NCI-H1105 treated with DMSO at 0.1 percent for 48 hours (cell line): ENCODE measurements at regions not wholly inside any gene's neighbourhood (a gene's known extent, or its start where the extent isn't known, plus 50 kb on each side); places are given as distances from the start of the nearest gene placed in this dataset.
A peak's percentile ranks its signal among the peaks of the same experiment; 100 is the strongest.
"Not testable (repeated sequence)": the region's sequence is repeated elsewhere in the genome, so short reads cannot be mapped to it uniquely, and the experiment has no call there.

Experiments
- DNase-seq: peaks from one replicate; lab custom pipeline; 2025; lab: John Stamatoyannopoulos, UW

- DNase-seq, result no peak
These were observed 331.9 kb upstream of the RGS6 start for GRCh38 chr14:71600309-71600708.

- DNase-seq, result no peak
These were observed 329.7 kb upstream of the RGS6 start for GRCh38 chr14:71602524-71602923.

DNA sequence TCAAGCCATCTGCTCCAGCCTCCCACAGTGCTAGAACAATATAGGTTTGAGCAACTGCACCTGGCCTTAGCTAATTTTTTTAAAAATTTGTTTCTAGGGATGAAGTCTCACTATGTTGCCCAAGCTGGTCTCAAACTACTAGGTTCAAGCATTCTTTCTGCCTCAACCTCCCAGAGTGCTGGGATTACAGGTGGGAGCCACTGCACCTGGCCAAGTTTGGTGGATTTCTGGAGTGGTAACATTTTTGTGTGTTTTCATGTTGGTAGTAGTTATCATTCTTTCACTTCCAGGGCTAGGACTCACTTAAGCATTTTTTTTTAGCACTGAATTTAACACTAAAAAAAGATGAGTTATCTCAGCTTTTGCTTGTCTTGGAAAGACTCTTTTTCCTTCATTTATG is 328.0 kb upstream of the RGS6 start:
- DNase-seq, result no peak

DNA sequence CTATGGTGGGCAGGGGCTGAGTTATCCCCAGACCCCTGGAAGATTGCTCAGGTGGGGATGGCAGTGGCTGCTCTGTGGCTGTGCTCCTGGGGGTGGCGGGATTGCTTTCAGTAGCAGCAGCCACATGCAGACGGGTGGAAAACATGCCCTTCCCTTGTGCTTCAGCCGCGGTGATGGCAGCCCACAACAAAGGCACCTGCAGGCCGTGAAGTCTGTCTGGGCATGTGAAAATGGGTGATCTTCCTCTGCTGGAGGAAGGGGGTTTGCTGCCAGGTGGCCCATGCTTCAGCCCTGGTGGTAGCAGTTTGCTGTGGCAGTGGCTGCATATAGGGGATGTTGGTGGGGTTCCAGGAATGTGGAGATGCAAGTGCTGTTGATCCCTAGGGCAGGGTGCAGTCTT is 326.2 kb upstream of the RGS6 start:
- no peak for DNase-seq

DNA sequence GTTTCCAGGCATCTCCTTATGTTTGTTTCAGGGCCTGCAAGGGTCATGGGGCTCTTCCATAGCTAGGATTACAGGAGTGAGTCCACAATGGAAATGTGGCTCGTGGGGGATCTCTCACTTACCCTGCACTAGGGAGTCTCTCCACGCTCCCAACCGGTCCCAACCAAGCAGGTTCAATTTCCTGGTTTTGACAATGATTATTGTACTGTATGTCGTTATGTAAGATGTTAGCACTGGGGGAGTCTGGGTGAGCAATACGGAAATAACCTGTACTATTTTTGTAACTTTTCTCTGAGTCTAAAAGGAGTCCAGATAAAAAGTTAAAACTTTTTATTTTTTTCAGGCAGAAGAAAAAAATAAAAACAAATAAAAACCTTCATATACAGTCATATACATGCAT is 325.7 kb upstream of the RGS6 start:
- no peak for DNase-seq

DNA sequence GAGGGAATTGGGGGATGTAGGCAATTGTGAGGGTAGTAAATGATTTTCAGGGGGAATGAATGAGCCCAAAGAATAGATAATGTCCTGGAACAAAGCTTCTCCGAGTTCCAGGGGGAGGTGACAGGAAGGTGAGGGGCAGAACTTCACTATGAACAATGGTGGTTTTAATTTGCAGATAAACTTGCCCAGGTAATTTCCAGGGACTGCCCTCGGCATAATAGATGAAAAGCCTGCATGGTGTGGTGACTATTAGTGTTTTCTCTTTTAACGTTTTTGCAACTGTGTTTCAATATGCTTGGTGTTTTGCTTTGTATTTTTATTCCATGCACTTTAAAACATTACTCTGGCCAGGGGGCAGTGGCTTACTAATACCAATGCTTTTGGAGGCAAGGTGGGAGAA is 325.2 kb upstream of the RGS6 start:
- DNase-seq, result no peak

- no peak for DNase-seq
These were observed 322.1 kb upstream of the RGS6 start for GRCh38 chr14:71610149-71610548.

GRCh38 chr14:71610797-71611196 is 321.4 kb upstream of the RGS6 start:
- DNase-seq, result peak; percentile 49

GRCh38 chr14:71613168-71613567 is 319.1 kb upstream of the RGS6 start:
- DNase-seq, result no peak

GRCh38 chr14:71616013-71616412 is 316.2 kb upstream of the RGS6 start:
- no peak for DNase-seq

- no peak for DNase-seq
These were observed 314.2 kb upstream of the RGS6 start for GRCh38 chr14:71618047-71618446.

DNA sequence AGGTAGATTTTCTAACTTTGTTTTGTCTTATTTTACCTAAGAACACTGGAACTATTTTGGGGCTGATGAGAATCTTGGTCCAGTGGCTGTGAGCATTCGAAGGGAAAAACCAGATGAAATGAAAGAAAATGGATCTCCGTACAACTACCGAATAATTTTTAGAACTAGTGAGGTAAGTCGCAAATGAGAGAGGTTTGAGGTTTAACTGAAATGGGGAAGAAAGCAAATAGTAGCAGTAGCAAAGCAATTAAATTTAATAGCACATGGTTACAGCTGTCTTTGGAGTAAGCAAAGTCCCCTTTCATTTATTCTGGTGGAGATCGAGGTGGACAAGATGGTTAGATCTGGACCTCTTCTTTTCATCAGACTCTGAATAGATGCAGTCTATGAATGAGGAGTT is 313.5 kb upstream of the RGS6 start:
- no peak for DNase-seq

GRCh38 chr14:71619472-71619871 is 312.8 kb upstream of the RGS6 start:
- no peak for DNase-seq

GRCh38 chr14:71620401-71620800 is 311.8 kb upstream of the RGS6 start:
- no peak for DNase-seq

DNA sequence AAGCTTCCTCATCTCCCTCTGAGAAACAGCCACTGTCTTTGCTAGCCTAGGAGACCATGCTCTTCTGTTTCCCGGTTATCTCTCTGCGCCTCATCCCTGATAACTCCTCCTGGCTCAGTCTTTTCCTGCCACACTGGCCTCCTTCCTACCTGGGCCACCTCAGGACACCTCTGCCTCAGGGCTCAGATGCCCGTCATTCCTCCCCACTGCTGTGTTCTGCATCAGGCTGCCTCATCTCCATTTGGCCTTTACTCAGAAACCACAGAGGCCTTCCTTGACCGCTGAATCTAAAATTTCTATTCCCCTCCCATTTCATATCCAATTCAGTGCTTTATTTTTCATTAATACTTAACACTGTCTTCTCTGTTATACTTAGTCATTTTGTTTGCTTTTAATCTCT is 311.0 kb upstream of the RGS6 start:
- DNase-seq, result no peak

- DNase-seq, result no peak
These were observed 310.1 kb upstream of the RGS6 start for GRCh38 chr14:71621980-71622605.

GRCh38 chr14:71623939-71624338 is 308.3 kb upstream of the RGS6 start:
- DNase-seq, result no peak

GRCh38 chr14:71625175-71625574 is 307.1 kb upstream of the RGS6 start:
- DNase-seq, result no peak

DNA sequence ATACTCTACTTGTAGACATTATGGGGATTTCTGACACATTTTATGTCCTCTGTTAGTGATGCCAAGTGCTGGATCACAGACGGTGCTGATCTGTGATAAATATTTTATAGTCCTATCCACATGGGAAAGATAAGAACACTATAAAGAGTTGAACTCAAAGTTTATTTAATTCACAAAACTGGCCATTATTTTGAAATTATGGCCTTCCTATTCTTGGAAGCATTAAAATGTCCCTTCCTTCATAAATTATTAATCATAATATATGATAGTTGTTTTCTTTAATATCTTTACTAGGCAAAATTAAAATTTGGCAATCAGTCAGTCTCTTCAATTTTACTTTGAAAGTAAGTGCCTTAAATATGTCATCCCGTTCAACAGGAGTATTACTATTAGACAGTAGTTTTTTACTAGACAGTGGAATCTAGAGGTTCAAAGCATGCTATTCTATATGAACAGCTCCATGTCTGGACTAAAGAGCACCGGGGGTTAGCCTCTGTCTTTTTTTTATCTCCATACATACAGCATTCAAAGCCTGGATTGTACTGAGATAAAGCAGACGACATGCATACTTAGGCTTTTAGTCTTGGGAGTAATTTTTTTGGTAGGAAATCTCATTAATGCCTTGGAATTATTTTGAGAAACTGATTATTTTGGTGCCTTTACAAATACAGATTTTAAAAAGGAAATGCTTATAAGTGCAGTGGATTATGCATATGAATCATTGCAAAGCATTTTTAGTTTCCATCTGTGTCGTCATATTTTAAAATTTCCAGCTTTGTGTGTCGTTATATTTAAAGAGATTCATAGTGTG is 306.1 kb upstream of the RGS6 start:
- no peak for DNase-seq

- no peak for DNase-seq
These were observed 303.8 kb upstream of the RGS6 start for GRCh38 chr14:71628433-71628832.

GRCh38 chr14:71629250-71629649 is 303.0 kb upstream of the RGS6 start:
- no peak for DNase-seq

- no peak for DNase-seq
These were observed 302.3 kb upstream of the RGS6 start for GRCh38 chr14:71629765-71630492.

DNA sequence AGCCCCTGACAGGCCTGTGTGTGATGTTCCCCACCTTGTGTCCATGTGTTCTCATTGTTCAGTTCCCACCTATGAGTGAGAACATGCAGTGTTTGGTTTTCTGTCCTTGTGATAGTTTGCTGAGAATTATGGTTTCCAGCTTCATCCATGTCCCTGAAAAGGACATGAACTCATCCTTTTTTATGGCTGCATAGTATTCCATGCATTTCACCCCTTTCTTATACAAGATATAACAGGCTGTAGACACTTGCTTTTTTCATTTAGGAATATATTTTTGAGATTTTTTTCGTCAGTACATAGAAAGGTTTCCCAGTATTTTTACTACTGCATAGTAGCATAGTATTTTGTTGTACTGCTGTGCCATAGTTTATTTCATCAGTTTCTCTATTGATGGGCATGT is 301.2 kb upstream of the RGS6 start:
- not testable (repeated sequence) for DNase-seq
